ENCODE measurements at regions not wholly inside any gene's neighbourhood (a gene's known extent, or its start where the extent isn't known, plus 50 kb on each side); places are given as distances from the start of the nearest gene placed in this dataset.

GRCh38 chr11:130588471-130588870 lies 140.0 kb downstream of the ADAMTS15 start:
- Histone ChIP-seq H3K27ac (ENCODE audit: low read length in 2 of 2) (no peak overlapping the region), H3K4me1 (ENCODE audit: control insufficient read depth in 2 of 2, insufficient read depth in 2 of 2, low read length in 2 of 2) (no peaks in the 10 kb centered on the region), H3K27me3 (replicated peaks in 1 of 4; ENCODE audit: control extremely low read depth in 1 of 4, control insufficient read depth in 3 of 4, insufficient read depth in 4 of 4, low read length in 3 of 4) (no peaks in the 10 kb centered on the region), H3K4me3 (ENCODE audit: control extremely low read depth in 1 of 5, extremely low read depth in 1 of 5, insufficient read depth in 1 of 5, low read depth in 2 of 5, low read length in 4 of 5) (no peak overlapping the region), H4K20me1 (ENCODE audit: control insufficient read depth, insufficient read depth, low read length, poor library complexity, severe bottlenecking) (no peaks in the 10 kb centered on the region), H3K36me3 (replicated peaks in 1 of 2; ENCODE audit: control extremely low read depth in 1 of 2, control insufficient read depth in 1 of 2, extremely low read depth in 1 of 2, insufficient read depth in 2 of 2, low read length in 1 of 2) (no peaks in the 10 kb centered on the region), H2AFZ (ENCODE audit: insufficient read depth, low read depth, low read length, poor library complexity, severe bottlenecking) (no peak overlapping the region), H3K79me2 (ENCODE audit: control insufficient read depth, insufficient read depth, low read length) (no peaks in the 10 kb centered on the region), H3K4me2 (replicated peaks; ENCODE audit: low read depth, low read length, poor library complexity, severe bottlenecking) (no peak overlapping the region), H3K9me3 (ENCODE audit: control extremely low read depth in 1 of 3, control insufficient read depth in 2 of 3, insufficient read depth in 1 of 3, low read length in 2 of 3) (no peaks in the 10 kb centered on the region), H3K9ac (ENCODE audit: low read length) (no peak overlapping the region)
- H3K4me3 Mint-ChIP-seq: no peak overlapping the region
- no peak for TF ChIP-seq CTCF (IDR thresholded peaks at IDR 0.05)
- no peak for TF ChIP-seq EZH2 (IDR thresholded peaks at IDR 0.05; ENCODE audit: borderline replicate concordance, insufficient read depth, low read depth, low read length, poor library complexity, severe bottlenecking)
- no CpG with 5 or more reads among the region's 2 CpGs for WGBS (ENCODE audit: insufficient coverage)
- POLR2A ChIA-PET: no interaction called here
- H3K27ac Mint-ChIP-seq: no peak overlapping the region
- intact Hi-C loops (cut with micrococcal nuclease): no loop called here
- H3K9me3 Mint-ChIP-seq (ENCODE audit: insufficient read depth): peaks cover 5% of the 10 kb centered on the region
- no peak for DNase-seq
- H3K27me3 Mint-ChIP-seq: no peaks in the 10 kb centered on the region
- CTCF ChIA-PET: no interaction called here
- ATAC-seq (ENCODE audit: low read depth): no peak
- no peaks in the 10 kb centered on the region for H3K4me1 Mint-ChIP-seq

- no CpG with 5 or more reads among the region's 2 CpGs for WGBS (ENCODE audit: insufficient coverage)
- Histone ChIP-seq H3K27me3 (replicated peaks in 1 of 4; ENCODE audit: control extremely low read depth in 1 of 4, control insufficient read depth in 3 of 4, insufficient read depth in 4 of 4, low read length in 3 of 4) (peaks cover 0 to 4% (median 2%) of the 10 kb centered on the region in 4 experiments), H3K9ac (ENCODE audit: low read length) (no peak overlapping the region), H3K36me3 (replicated peaks in 1 of 2; ENCODE audit: control extremely low read depth in 1 of 2, control insufficient read depth in 1 of 2, extremely low read depth in 1 of 2, insufficient read depth in 2 of 2, low read length in 1 of 2) (no peaks in the 10 kb centered on the region), H3K79me2 (ENCODE audit: control insufficient read depth, insufficient read depth, low read length) (no peaks in the 10 kb centered on the region), H3K9me3 (ENCODE audit: control extremely low read depth in 1 of 3, control insufficient read depth in 2 of 3, insufficient read depth in 1 of 3, low read length in 2 of 3) (no peaks in the 10 kb centered on the region), H3K27ac (ENCODE audit: low read length in 2 of 2) (no peak overlapping the region), H3K4me1 (ENCODE audit: control insufficient read depth in 2 of 2, insufficient read depth in 2 of 2, low read length in 2 of 2) (no peaks in the 10 kb centered on the region), H3K4me3 (ENCODE audit: control extremely low read depth in 1 of 5, extremely low read depth in 1 of 5, insufficient read depth in 1 of 5, low read depth in 2 of 5, low read length in 4 of 5) (no peak overlapping the region), H2AFZ (ENCODE audit: insufficient read depth, low read depth, low read length, poor library complexity, severe bottlenecking) (no peak overlapping the region), H4K20me1 (ENCODE audit: control insufficient read depth, insufficient read depth, low read length, poor library complexity, severe bottlenecking) (no peaks in the 10 kb centered on the region), H3K4me2 (replicated peaks; ENCODE audit: low read depth, low read length, poor library complexity, severe bottlenecking) (no peak overlapping the region)
- H3K9me3 Mint-ChIP-seq (ENCODE audit: insufficient read depth): peaks cover 5% of the 10 kb centered on the region
- DNase-seq (no peak), ATAC-seq (ENCODE audit: low read depth) (no peak)
- no peak overlapping the region for H3K27ac Mint-ChIP-seq
- intact Hi-C loops (cut with micrococcal nuclease): no loop called here
- no peak overlapping the region for H3K4me3 Mint-ChIP-seq
- POLR2A ChIA-PET: no interaction called here
- CTCF ChIA-PET: no interaction called here
- peaks cover 4% of the 10 kb centered on the region for H3K27me3 Mint-ChIP-seq
- H3K4me1 Mint-ChIP-seq: no peaks in the 10 kb centered on the region
- TF ChIP-seq EZH2 (IDR thresholded peaks at IDR 0.05; ENCODE audit: borderline replicate concordance, insufficient read depth, low read depth, low read length, poor library complexity, severe bottlenecking) (no peak), CTCF (IDR thresholded peaks at IDR 0.05) (no peak)
These were observed 143.6 kb downstream of the ADAMTS15 start for GRCh38 chr11:130592056-130592455.

Measured in B cell (primary cell).